Mesenchymal stem cell (in vitro differentiated cells and primary cell): ENCODE measurements at regions not wholly inside any gene's neighbourhood (a gene's known extent, or its start where the extent isn't known, plus 50 kb on each side); places are given as distances from the start of the nearest gene placed in this dataset.

Source experiments
- DNase-seq: peaks from one replicate; pipeline ENCODE4 v3.0.0-alpha.2; 2013
- H2AFZ ChIP-seq: one replicate; pipeline ENCODE4 v1.6.1; 2013; ENCODE audit warnings: low read depth, mild to moderate bottlenecking, control low read depth, inconsistent platforms, low read length, moderate library complexity
- H2AK5ac ChIP-seq: 2 replicates; pipeline ENCODE4 v1.6.1; 2013; ENCODE audit warnings: low read length, moderate library complexity, mild to moderate bottlenecking, inconsistent platforms; ENCODE audit not compliant: severe bottlenecking
- H2BK120ac ChIP-seq: one replicate; pipeline ENCODE4 v1.6.1; 2013; ENCODE audit warnings: low read depth, mild to moderate bottlenecking, inconsistent platforms, low read length, moderate library complexity
- H2BK12ac ChIP-seq, 2 experiments: one replicate each; pipeline ENCODE4 v1.6.1; 2013; ENCODE audit warnings: inconsistent platforms in 2 of 2, low read length in 2 of 2, mild to moderate bottlenecking in 2 of 2, moderate library complexity in 2 of 2, control low read depth in 1 of 2
- H2BK15ac ChIP-seq: one replicate; pipeline ENCODE4 v1.6.1; 2013; ENCODE audit warnings: mild to moderate bottlenecking, low read depth, inconsistent platforms; ENCODE audit not compliant: poor library complexity, severe bottlenecking
- H2BK5ac ChIP-seq: 2 replicates; pipeline ENCODE4 v1.6.1; 2013; ENCODE audit warnings: low read depth, mild to moderate bottlenecking, low read length, control low read depth, inconsistent platforms; ENCODE audit not compliant: poor library complexity, severe bottlenecking
- H3K14ac ChIP-seq, 2 experiments: one replicate each; pipeline ENCODE4 v1.6.1; 2013; ENCODE audit warnings: inconsistent platforms in 2 of 2, low read length in 2 of 2, control low read depth in 1 of 2, mild to moderate bottlenecking in 1 of 2, moderate library complexity in 1 of 2
- H3K18ac ChIP-seq, 2 experiments: one replicate each; pipeline ENCODE4 v1.6.1; 2013; ENCODE audit warnings: inconsistent platforms in 2 of 2, low read length in 2 of 2, control low read depth in 1 of 2, low read depth in 1 of 2, mild to moderate bottlenecking in 1 of 2
- H3K23ac ChIP-seq, 2 experiments: one replicate each; pipeline ENCODE4 v1.6.1; 2013; ENCODE audit warnings: inconsistent platforms in 2 of 2, low read length in 2 of 2, mild to moderate bottlenecking in 2 of 2, moderate library complexity in 2 of 2, control low read depth in 1 of 2
- H3K27ac ChIP-seq: 2 replicates; pipeline ENCODE4 v1.5.1; 2013; ENCODE audit warnings: mild to moderate bottlenecking, moderate library complexity, low read length, control low read depth, inconsistent platforms; ENCODE audit not compliant: poor library complexity, severe bottlenecking
- H3K27me3 ChIP-seq, 2 experiments: 2 replicates each; pipeline versions ENCODE4 v1.6.1 to v1.7.0; 2013; ENCODE audit warnings: low read length in 2 of 2, mild to moderate bottlenecking in 2 of 2, moderate library complexity in 2 of 2, control low read depth in 1 of 2, inconsistent platforms in 1 of 2; ENCODE audit not compliant: control insufficient read depth in 1 of 2, insufficient read depth in 1 of 2
- H3K36me3 ChIP-seq, 2 experiments: 2 replicates each; pipeline versions ENCODE4 v1.6.1 to v1.7.0; 2013; ENCODE audit warnings: low read length in 2 of 2, control low read depth in 1 of 2, inconsistent platforms in 1 of 2, low read depth in 1 of 2, mild to moderate bottlenecking in 1 of 2; ENCODE audit not compliant: insufficient read depth in 2 of 2, control insufficient read depth in 1 of 2
- H3K4ac ChIP-seq, 2 experiments: one replicate each; pipeline ENCODE4 v1.6.1; 2013; ENCODE audit warnings: inconsistent platforms in 2 of 2, low read length in 2 of 2, mild to moderate bottlenecking in 2 of 2, moderate library complexity in 2 of 2, control low read depth in 1 of 2, low read depth in 1 of 2
- H3K4me1 ChIP-seq: 2 replicates; pipeline ENCODE4 v1.6.1; 2013; ENCODE audit warnings: low read depth, low read length, control low read depth; ENCODE audit not compliant: control insufficient read depth, insufficient read depth
- H3K4me2 ChIP-seq: 2 replicates; pipeline ENCODE4 v1.6.1; 2013; ENCODE audit warnings: low read length, mild to moderate bottlenecking, inconsistent platforms; ENCODE audit not compliant: poor library complexity, severe bottlenecking
- H3K4me3 ChIP-seq, 2 experiments: 2 replicates each; pipeline versions ENCODE4 v1.5.1 to v1.7.0; 2013; ENCODE audit warnings: low read length in 2 of 2, mild to moderate bottlenecking in 2 of 2, control low read depth in 1 of 2, low read depth in 1 of 2; ENCODE audit not compliant: insufficient read depth in 1 of 2
- H3K79me1 ChIP-seq: replicated peaks from 2 replicates; pipeline ENCODE4 v1.6.1; 2013; ENCODE audit warnings: mild to moderate bottlenecking, control low read depth, low read length, inconsistent platforms; ENCODE audit not compliant: poor library complexity, severe bottlenecking
- H3K9ac ChIP-seq: 2 replicates; pipeline ENCODE4 v1.7.0; 2013; ENCODE audit warnings: mild to moderate bottlenecking, low read length, moderate library complexity
- H3K9me3 ChIP-seq: 2 replicates; pipeline ENCODE4 v1.7.0; 2013; ENCODE audit warnings: mild to moderate bottlenecking, low read length; ENCODE audit not compliant: control insufficient read depth
- H4K8ac ChIP-seq: one replicate; pipeline ENCODE4 v1.6.1; 2013; ENCODE audit warnings: inconsistent platforms, mild to moderate bottlenecking, low read length, moderate library complexity
- H4K91ac ChIP-seq: one replicate; pipeline ENCODE4 v1.6.1; 2013; ENCODE audit warnings: mild to moderate bottlenecking, low read length, inconsistent platforms
- whole genome bisulfite sequencing: methylation state at CpG from one replicate; pipeline ENCODE4 v1.1.7; 2013; ENCODE audit warnings: mixed read lengths; 5-methylcytosine and 5-hydroxymethylcytosine counted together

DNA sequence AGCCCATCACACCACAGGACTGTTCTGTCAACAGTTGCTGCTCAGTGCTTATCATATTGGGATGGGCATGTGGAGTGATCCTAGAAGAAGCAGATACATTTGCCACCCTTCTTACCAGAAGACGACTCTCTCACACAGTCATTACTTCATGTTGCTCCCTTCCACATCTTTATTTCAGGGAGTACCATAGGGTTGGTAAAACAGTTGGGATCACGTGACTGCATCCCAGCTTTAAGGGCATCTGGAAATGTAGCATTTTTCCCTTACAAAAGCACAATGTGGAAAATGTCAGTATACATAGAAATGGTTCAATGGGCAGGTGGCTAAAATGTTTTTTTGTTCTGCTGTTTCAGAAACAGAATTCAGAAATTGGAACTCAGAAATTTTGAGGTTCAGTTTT is 791.0 kb downstream of the OTOL1 start:
- Histone ChIP-seq H3K36me3 (no peaks in the 10 kb centered on the region), H2BK12ac (no peak overlapping the region), H3K9ac (no peak overlapping the region), H2AFZ (no peak overlapping the region), H3K4me2 (no peak overlapping the region), H3K4ac (peak overlapping the region in 1 of 2 experiments; percentile 49), H2BK5ac (no peak overlapping the region), H4K91ac (no peak overlapping the region), H3K9me3 (no peaks in the 10 kb centered on the region), H4K8ac (no peak overlapping the region), H3K27ac (no peak overlapping the region), H2BK120ac (no peak overlapping the region), H3K27me3 (no peaks in the 10 kb centered on the region), H2BK15ac (no peak overlapping the region), H3K14ac (no peak overlapping the region), H3K18ac (peak overlapping the region in 1 of 2 experiments; percentile 40), H3K23ac (no peak overlapping the region), H2AK5ac (no peak overlapping the region), H3K79me1 (no peaks in the 10 kb centered on the region), H3K4me1 (no peaks in the 10 kb centered on the region), H3K4me3 (no peak overlapping the region)
- DNase-seq: no peak
- WGBS: no CpG with 5 or more reads among the region's 2 CpGs

DNA sequence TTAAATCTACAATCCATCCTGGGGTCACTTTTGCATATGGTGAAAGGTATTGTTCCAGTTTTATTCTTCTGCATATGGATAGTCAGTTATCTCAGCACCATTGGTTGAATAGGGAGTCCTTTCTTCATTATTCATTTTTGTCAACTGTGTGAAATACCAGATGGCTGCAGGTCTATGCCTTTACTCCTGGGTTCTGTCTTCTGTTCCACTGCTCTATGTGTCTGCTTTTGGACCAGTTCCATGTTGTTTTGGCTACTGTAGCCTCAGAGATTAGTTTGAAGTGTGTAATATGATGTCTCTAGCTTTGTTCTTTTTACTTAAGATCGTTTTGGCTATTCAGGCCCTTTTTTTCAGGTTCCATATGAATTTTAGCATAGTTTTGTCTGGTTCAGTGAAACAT is 795.8 kb downstream of the OTOL1 start:
- Histone ChIP-seq H3K27ac (no peak overlapping the region), H3K23ac (no peak overlapping the region), H3K14ac (no peak overlapping the region), H3K4me3 (no peak overlapping the region), H3K9me3 (no peaks in the 10 kb centered on the region), H2AK5ac (no peak overlapping the region), H3K4me2 (no peak overlapping the region), H2BK120ac (no peak overlapping the region), H4K91ac (no peak overlapping the region), H4K8ac (no peak overlapping the region), H2BK5ac (no peak overlapping the region), H3K27me3 (no peaks in the 10 kb centered on the region), H3K4ac (no peak overlapping the region), H2BK15ac (no peak overlapping the region), H2BK12ac (no peak overlapping the region), H3K79me1 (no peaks in the 10 kb centered on the region), H3K36me3 (no peaks in the 10 kb centered on the region), H3K18ac (no peak overlapping the region), H3K4me1 (no peaks in the 10 kb centered on the region), H2AFZ (no peak overlapping the region), H3K9ac (no peak overlapping the region)
- WGBS: 95% methylated on average over 1 of the region's 1 CpG
- no peak for DNase-seq

DNA sequence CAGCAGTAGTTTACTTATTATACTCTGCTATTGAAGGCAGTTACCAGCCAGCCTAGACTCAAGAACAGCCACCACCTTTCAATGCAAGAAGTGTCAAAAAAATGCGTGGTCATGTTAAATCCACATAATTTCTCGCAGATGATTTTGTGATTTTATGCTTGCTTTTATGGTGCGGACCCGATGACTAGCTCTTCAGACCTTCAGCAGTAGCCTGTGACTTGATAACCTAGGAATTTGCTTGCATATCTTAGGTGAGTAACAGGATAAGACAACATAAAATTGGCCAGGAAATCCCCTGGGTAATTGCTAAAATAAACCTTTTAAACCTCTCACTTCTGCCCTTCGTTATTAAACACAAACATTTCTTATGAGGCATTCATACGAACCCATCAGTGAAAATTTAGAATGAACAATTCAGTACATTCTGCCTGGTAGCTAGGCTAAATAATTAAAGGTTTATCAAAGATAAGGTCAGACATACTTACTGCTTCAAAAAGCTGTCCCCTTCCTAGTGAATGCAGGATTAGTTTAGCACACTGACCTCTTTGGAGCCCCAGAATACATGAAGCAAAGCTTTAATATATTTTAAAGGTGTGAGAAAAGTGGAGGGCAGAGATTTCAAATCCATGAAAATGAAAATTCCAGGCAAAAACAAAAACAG is 798.8 kb downstream of the OTOL1 start:
- Histone ChIP-seq H3K18ac (no peak overlapping the region), H2AFZ (no peak overlapping the region), H4K91ac (no peak overlapping the region), H4K8ac (peak overlapping the region; percentile 27), H2AK5ac (no peak overlapping the region), H3K79me1 (no peaks in the 10 kb centered on the region), H3K27ac (peak overlapping the region; percentile 98), H3K36me3 (no peaks in the 10 kb centered on the region), H3K27me3 (no peaks in the 10 kb centered on the region), H3K9me3 (no peaks in the 10 kb centered on the region), H2BK5ac (peak overlapping the region; percentile 92), H2BK12ac (peak overlapping the region in 1 of 2 experiments; percentile 18), H3K14ac (no peak overlapping the region), H3K4me1 (no peaks in the 10 kb centered on the region), H3K4me3 (no peak overlapping the region), H3K9ac (peak overlapping the region; percentile 18), H3K23ac (no peak overlapping the region), H3K4me2 (no peak overlapping the region), H2BK15ac (no peak overlapping the region), H3K4ac (no peak overlapping the region), H2BK120ac (no peak overlapping the region)
- peak; percentile 68 for DNase-seq
- 2% methylated on average over 6 of the region's 6 CpGs for WGBS

DNA sequence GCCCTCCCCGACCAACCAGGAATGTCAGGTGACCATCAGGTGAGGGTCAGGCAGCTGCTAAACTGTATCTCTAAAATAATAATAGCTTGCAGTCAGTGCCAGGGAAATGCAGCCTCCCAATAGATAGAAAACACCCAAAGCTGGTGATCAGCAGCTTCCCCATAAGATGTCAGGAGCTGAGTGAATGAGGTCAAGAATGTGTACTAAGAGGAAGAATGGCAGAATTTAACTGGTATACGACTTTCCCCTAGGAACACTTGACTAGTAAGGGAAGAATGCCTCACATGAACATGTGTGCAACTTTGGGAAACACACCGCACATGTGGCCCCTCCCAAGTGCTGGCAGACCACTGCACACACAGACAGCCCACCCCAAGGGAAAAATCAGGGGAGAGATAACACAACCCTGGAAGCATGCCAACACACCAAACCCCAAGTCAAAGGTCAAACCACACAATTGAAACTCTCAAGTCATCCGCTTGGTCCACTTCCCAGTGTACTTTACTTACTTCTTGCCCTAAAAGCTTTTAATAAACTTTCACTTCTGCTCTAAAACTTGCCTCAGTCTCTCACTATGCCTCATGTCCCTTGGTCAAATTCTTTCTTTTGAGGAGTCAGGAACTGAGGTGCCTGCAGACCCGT is 806.5 kb downstream of the OTOL1 start:
- Histone ChIP-seq H3K4ac (no peak overlapping the region), H4K91ac (peak overlapping the region; percentile 3), H2BK15ac (no peak overlapping the region), H3K4me3 (no peak overlapping the region), H2AFZ (no peak overlapping the region), H3K4me1 (peaks cover 1% of the 10 kb centered on the region), H4K8ac (no peak overlapping the region), H3K4me2 (no peak overlapping the region), H3K18ac (peak overlapping the region; percentile 34 to 39), H2BK12ac (peak overlapping the region in 1 of 2 experiments; percentile 46), H3K27ac (no peak overlapping the region), H3K79me1 (no peaks in the 10 kb centered on the region), H2AK5ac (peak overlapping the region; percentile 13), H3K9ac (no peak overlapping the region), H3K14ac (peak overlapping the region in 1 of 2 experiments; percentile 74), H2BK120ac (no peak overlapping the region), H3K36me3 (no peaks in the 10 kb centered on the region), H2BK5ac (no peak overlapping the region), H3K9me3 (no peaks in the 10 kb centered on the region), H3K27me3 (no peaks in the 10 kb centered on the region), H3K23ac (no peak overlapping the region)
- DNase-seq: peak; percentile 52
- WGBS: 45% methylated on average over 4 of the region's 5 CpGs
